GM19463 (cell line): ENCODE measurements at regions not wholly inside any gene's neighbourhood (a gene's known extent, or its start where the extent isn't known, plus 50 kb on each side); places are given as distances from the start of the nearest gene placed in this dataset.

Source experiments
- ATAC-seq: cut with Tn5 transposase; IDR thresholded peaks from one replicate; pipeline ENCODE4 v1.9.1; 2021; ENCODE audit warnings: mild to moderate bottlenecking, moderate library complexity; ENCODE audit not compliant: unreplicated experiment

- ATAC-seq: no peak
Measured at GRCh38 chr11:95450547-95451123, 219.6 kb upstream of the SESN3 start.

DNA sequence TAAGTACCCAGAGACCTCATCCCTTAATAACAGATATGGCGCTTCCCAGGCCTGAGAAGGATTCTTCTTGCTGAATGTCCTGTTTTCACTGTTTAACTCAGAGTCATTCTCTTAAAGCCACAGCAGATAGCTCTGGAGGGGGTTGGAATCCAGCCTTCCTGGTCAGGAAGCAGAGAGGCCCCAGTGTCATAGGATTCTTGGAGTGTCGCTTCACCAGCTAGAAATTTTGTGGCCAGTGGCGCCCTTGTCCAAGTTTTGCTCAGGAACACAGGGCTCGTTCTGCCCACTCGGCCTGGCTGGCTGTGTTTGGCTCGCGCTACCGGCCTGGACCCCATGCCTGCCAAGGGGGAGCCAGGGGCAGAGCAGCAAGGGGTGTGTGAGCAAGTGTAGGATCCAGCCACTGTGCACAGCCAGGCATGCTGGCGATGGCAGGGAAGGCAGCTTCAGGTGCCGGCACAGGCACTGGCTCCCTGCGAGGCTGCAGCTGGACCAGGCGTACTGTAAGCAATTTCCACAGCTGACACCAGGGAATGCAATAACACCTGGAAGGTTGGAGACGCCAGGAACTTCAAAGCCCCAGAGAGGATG is 214.8 kb upstream of the SESN3 start:
- no peak for ATAC-seq

- ATAC-seq: no peak
Measured at GRCh38 chr11:95444309-95445241, 213.6 kb upstream of the SESN3 start.

DNA sequence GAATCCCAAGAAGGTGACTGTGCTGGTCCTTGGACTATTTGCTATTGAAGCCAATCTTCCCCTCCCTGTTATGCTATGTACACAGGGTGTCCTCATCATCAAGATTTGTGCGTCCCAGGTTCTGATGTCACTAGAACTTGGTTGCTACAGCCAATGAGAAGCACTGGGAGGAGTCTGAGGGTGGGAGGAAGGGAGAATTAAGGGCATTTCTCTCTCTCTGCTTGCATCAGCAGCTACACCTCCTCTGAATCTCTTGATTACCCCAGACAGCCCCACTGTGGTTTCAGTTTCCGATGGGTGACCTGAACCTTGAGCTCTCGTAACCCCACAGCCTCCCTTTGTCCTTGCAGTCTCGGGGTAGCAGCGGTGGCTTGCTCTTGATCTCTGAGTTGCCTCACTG is 212.4 kb upstream of the SESN3 start:
- peak; percentile 99 for ATAC-seq

DNA sequence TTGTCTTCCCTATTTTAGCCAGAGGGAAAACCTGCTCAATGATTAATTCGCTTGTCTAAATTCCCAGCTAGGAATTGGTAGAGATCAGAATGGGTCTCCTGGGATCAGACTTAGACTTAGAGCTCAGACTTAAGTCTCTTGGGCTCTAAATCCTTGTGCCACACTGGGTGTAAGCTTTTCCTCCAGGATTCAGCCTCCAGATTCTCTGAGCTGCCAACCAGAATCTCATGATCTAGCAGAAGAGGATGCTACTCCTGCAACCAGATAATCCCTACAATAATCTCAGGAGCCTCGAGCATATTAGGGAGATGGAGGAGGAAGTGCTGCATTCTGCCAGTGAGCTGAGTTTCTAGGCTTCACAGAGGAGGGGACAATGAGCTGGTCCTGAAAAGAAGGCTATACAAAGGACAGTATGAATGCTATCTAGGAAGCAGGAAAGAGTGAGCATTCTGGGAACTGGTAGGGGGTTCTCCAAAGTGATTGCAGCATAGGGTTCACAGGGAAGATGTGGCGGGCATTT is 211.6 kb upstream of the SESN3 start:
- ATAC-seq: no peak

GRCh38 chr11:95435628-95436353 is 204.8 kb upstream of the SESN3 start:
- no peak for ATAC-seq

DNA sequence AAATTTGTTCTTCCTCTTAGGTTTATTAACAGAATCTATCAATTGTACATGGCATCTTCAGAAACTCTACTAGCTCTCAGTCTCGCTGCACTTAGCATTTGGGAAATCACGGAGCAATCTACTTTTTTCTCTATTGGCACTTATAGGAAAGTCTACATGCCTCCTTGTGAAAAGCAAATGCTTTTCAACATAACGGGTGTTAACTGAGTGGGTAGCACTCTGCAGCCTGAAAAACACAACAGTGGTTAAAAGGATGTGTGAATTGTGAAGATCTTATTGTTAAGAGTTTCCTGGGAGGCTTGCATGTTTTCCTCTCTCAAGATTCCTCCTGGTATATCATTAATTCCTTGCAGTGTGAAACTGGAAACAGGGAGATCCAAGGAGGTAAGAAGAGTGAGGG is 204.2 kb upstream of the SESN3 start:
- no peak for ATAC-seq

DNA sequence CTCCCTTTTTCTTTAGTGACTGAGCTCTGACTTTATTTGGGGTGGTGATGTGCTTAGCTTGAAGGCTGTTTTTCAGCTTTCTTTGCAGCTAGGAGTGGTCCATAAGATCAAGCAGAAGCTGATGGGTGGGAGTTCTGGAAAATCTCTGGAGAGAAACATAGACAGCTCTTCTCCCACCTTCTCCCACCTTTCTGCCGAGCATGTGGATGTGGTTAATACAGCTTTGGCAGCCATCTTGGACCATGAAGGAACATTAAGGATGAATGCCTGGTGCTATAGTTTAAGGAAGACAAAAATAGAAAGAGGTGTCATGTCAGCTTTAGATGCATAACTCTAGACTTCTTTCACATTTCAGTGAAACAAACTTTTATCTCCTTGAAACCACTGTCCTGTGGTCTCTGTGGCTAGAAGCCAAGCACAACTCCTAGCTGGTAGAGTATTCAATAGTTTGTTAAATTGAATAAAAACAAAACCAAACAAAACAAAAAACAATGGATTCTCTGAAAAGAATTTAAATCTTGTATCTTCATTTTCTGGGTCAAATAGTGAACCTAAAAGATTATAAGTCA is 203.6 kb upstream of the SESN3 start:
- no peak for ATAC-seq

DNA sequence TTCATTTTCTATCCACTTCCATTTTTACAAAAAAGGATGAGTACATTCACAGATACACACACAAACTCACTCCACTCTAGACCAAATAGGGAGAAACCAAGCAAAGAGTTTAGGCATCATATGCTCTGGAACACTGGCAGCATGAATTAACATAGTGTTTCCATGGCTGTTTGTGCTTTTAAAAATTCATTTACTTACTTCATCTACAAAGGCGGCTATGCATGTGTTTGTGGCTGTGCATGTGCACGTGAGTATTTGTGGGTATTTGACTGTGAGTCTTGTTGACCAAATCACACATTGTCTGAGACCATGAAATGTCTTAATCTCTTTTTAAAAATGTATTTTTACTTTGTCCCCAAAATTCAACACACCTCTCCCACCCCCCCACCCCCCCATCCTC is 203.0 kb upstream of the SESN3 start:
- ATAC-seq: no peak

- ATAC-seq: no peak
Measured at GRCh38 chr11:95432714-95433503, 201.9 kb upstream of the SESN3 start.

GRCh38 chr11:95429376-95429907 is 198.4 kb upstream of the SESN3 start:
- no peak for ATAC-seq

DNA sequence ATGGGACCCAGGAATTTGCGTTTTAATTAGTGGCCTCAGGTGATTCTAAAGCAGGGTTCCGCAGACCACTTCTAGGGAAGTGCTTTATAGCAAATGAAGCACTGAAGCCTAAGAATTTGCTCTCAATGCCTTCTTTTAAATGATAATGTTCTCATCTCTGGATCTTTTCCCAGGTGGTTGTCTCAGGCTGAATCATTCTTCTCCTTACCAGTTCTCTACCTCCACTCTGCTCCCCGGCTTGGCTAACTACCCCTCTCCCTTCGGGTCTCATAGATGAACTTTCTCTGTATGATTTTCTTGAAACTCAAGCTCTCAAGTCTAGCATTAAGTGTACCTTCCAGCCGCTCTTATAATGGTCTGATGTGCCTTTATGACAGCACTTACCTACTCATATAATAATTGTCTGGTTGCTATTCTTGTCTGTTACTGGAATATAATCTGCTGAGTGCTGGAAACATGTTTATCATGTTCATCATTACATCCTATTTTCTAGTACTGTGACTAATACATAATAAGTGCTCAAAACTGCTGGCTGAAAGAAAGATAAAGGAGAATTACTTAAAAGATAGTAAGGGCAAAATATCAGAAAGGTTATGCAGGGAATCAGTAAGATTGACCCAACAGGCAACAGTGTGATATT is 195.9 kb upstream of the SESN3 start:
- no peak for ATAC-seq

GRCh38 chr11:95419915-95420314 is 188.9 kb upstream of the SESN3 start:
- no peak for ATAC-seq

GRCh38 chr11:95418916-95419315 is 187.9 kb upstream of the SESN3 start:
- ATAC-seq: no peak

DNA sequence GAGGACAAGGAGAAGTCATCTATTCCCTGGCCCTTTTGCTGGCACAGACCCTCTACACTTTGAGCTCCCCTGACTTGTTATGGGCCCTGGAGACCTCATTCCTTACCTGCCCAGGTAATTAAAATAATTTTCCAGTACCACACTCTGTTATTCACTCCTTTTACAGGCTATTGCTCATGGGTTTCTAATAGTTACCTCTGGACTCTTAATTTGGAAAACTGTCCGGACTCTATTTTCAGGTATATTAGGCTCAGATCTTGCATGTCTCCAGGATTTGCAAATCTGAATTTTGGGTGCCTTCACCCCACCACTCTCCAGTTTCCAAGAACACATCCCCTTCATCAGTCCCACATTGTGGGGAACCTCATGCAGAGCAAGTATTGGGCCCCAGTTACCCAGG is 186.8 kb upstream of the SESN3 start:
- ATAC-seq: no peak

- no peak for ATAC-seq
Measured at GRCh38 chr11:95415837-95416304, 184.9 kb upstream of the SESN3 start.

DNA sequence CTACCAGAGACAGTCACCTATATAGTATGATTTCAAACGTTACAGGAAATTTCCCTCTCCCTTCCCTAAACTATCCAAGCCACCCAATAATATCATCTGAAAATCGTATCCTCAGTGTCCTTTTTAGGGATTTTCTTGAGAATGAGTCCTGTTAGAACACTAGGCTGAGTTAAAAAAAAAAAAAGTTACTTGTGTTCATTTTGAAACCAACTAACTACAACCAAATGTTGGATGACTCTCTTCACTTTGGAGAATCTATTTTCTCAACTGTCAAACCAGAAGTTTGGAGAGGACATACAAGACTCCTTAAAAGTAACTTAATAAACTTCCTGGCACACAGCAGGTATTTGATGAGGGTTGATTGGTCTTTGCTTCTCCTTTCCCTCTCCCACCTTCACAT is 183.2 kb upstream of the SESN3 start:
- no peak for ATAC-seq

DNA sequence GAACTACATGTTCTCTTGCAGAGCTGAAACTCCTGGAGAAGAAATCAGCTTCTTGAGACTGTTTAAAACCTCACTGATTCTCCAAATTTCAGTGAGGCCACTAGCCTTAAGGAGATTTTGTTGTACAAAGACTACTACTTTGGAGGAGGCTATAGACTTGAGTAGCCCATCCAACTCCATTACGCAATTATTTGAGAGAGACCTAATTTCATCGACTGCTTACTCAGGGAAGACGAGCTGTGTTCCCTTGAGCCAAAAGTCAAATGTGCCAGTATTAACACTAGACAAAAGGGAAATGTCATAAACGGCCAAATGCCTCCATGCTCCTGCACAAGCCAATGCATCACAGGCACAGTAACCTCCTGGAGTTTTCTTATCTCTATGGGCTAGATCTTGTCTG is 182.8 kb upstream of the SESN3 start:
- ATAC-seq: no peak

DNA sequence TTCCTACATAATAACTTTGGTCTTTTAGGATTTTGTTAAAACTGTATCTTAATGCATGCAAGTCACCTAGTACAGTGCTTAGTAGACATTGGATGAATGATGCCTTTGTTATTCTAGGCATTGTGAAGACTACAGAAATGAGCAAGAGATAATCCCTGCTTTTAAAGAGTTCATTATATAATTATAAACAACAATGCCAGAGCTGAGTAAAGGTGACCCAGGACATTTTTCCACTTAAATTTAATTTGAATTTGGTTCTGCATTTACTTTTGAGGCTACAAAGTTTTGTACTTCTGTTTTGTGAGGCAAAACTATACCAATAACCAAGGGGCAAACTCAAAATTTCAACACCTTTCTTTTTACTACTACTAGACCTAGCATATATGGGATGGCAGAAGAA is 182.0 kb upstream of the SESN3 start:
- ATAC-seq: no peak
